Stimulated activated naive B cell treated with anti-CD40 and anti-IgM and Interleukin-4, amounts not matched to agents 10 μg/mL and 1 μg/mL and 100 μg/mL, for 72 hours (primary cell): ENCODE measurements at regions not wholly inside any gene's neighbourhood (a gene's known extent, or its start where the extent isn't known, plus 50 kb on each side); places are given as distances from the start of the nearest gene placed in this dataset.

Experiments
- ATAC-seq, 2 donors: fragments of 150-1000 bp; cut with Tn5 transposase; replicated peaks; 2 replicates each; pipeline ENCODE4 v1.10.0; 2021; ENCODE audit warnings: moderate library complexity in 1 of 2
- DNase-seq: peaks from one replicate; pipeline ENCODE4 v3.0.0; 2021
- H3K27ac Mint-ChIP-seq: one replicate; pipeline ENCODE4 v1.8.0; 2022; ENCODE audit warnings: mild to moderate bottlenecking, mixed read lengths
- H3K27me3 Mint-ChIP-seq, 2 donors: one replicate each; pipeline ENCODE4 v1.8.0; 2022; ENCODE audit warnings: mixed read lengths in 2 of 2
- H3K36me3 Mint-ChIP-seq, 2 donors: one replicate each; pipeline ENCODE4 v1.8.0; 2022; ENCODE audit warnings: mixed read lengths in 2 of 2, mild to moderate bottlenecking in 1 of 2
- H3K4me1 Mint-ChIP-seq, 2 donors: one replicate each; pipeline ENCODE4 v1.8.0; 2022; ENCODE audit warnings: mixed read lengths in 2 of 2, mild to moderate bottlenecking in 1 of 2
- H3K4me3 Mint-ChIP-seq, 2 donors: one replicate each; pipeline ENCODE4 v1.8.0; 2022; ENCODE audit warnings: mild to moderate bottlenecking in 2 of 2, mixed read lengths in 2 of 2, moderate library complexity in 1 of 2
- H3K9me3 Mint-ChIP-seq, 2 donors: one replicate each; pipeline ENCODE4 v1.8.0; 2022; ENCODE audit warnings: mixed read lengths in 2 of 2, mild to moderate bottlenecking in 1 of 2

DNA sequence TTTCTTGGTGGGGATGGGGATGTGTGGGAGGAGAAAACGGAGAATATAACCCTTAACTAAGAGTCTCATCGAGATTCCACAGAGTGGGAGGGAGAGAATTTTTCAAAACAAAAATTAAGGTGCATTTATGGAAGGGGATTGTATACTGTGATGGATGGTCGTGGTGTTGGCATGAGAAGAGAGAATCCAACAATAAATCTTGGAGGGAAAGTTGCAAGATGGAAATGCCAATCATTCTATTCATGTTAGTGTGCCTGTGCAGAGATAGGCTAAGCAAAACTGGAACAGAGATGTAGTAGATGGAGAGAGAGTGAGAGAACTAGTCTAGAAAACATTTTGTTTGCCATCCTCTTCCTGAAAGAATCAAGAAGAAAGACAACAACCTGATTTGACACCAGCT, 613.1 kb downstream of the EBF1 start:
- no peak overlapping the region for H3K4me3 Mint-ChIP-seq
- no peak overlapping the region for H3K27ac Mint-ChIP-seq
- H3K27me3 Mint-ChIP-seq: no peaks in the 10 kb centered on the region
- peaks cover 2 to 6% of the 10 kb centered on the region in 2 donors for H3K4me1 Mint-ChIP-seq
- ATAC-seq (no peak), DNase-seq (no peak)
- no peaks in the 10 kb centered on the region for H3K9me3 Mint-ChIP-seq
- no peaks in the 10 kb centered on the region for H3K36me3 Mint-ChIP-seq

GRCh38 chr5:158485604-158486081, 614.1 kb downstream of the EBF1 start:
- DNase-seq (no peak), ATAC-seq (no peak)
- no peak overlapping the region for H3K27ac Mint-ChIP-seq
- no peaks in the 10 kb centered on the region for H3K36me3 Mint-ChIP-seq
- no peaks in the 10 kb centered on the region for H3K9me3 Mint-ChIP-seq
- H3K4me1 Mint-ChIP-seq: peaks cover 2 to 6% of the 10 kb centered on the region in 2 donors
- H3K27me3 Mint-ChIP-seq: no peaks in the 10 kb centered on the region
- no peak overlapping the region for H3K4me3 Mint-ChIP-seq

- DNase-seq (no peak), ATAC-seq (no peak)
- Mint-ChIP-seq H3K4me3 (no peak overlapping the region), H3K9me3 (no peaks in the 10 kb centered on the region), H3K27ac (no peak overlapping the region), H3K4me1 (peaks cover 2 to 6% of the 10 kb centered on the region in 2 donors), H3K36me3 (no peaks in the 10 kb centered on the region), H3K27me3 (no peaks in the 10 kb centered on the region)
Measured at GRCh38 chr5:158485047-158485446, 614.7 kb downstream of the EBF1 start.

GRCh38 chr5:158484150-158484549, 615.6 kb downstream of the EBF1 start:
- ATAC-seq: no peak

DNA sequence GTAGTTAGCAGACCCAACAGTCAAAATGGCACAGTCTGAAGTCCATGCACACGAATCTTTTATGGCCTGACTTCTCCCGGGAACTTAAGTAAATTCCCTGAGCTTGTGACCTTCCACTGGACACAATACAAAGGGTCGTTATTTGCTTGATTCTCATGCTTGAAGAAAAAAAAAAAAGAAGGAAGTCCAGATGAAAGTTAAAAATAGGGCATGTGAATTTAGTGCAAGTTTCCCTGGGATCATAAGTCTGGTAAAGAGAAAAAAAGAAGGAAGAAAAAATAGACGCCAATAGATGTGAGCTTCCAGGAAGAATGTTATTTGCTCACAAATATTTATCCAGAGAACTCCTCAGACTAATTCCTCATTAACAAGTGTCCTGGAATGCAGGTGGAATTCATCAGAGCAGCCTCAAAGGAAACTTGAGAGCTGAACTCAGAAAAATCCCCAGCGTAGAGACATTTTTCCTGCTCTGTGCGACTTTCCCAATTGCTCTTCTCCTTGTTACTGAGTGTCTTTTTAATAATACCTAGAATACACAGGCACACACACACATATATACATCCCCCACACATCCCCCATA, 616.3 kb downstream of the EBF1 start:
- Mint-ChIP-seq H3K27me3 (no peaks in the 10 kb centered on the region), H3K9me3 (no peaks in the 10 kb centered on the region)
- no peak for ATAC-seq

More at GRCh38 chr5:158484150-158484549, 615.6 kb downstream of the EBF1 start:
- DNase-seq: no peak
- Mint-ChIP-seq H3K4me3 (no peak overlapping the region), H3K9me3 (no peaks in the 10 kb centered on the region), H3K27ac (no peak overlapping the region), H3K27me3 (no peaks in the 10 kb centered on the region), H3K36me3 (no peaks in the 10 kb centered on the region), H3K4me1 (peaks cover 2 to 6% of the 10 kb centered on the region in 2 donors)

DNA sequence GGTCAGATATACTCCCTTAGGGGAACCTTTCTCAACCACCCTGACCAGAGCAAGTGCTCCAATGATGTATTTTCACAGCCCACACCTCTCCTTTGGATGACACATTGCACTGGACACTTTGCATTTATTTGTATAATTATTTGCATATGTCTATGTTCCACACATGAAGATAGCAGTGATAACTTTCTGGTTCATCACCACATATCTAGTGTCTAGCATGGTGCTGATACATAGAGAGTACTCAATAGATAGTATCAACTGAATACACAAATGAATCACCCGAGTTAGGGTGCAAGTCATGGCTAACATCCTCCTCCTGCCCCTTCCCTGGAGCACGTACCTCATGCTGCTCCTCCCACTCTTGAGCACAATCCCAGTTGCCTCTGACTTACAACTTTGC, 617.6 kb downstream of the EBF1 start:
- DNase-seq: no peak
- Mint-ChIP-seq H3K27ac (no peak overlapping the region), H3K27me3 (peaks cover 0 to 3% of the 10 kb centered on the region in 2 donors), H3K4me3 (no peak overlapping the region), H3K4me1 (peaks cover 4 to 6% of the 10 kb centered on the region in 2 donors), H3K9me3 (no peaks in the 10 kb centered on the region), H3K36me3 (no peaks in the 10 kb centered on the region)
- no peak for ATAC-seq

More for the DNA sequence above, 616.3 kb downstream of the EBF1 start:
- no peak overlapping the region for H3K27ac Mint-ChIP-seq
- DNase-seq: no peak
- no peaks in the 10 kb centered on the region for H3K36me3 Mint-ChIP-seq
- H3K4me3 Mint-ChIP-seq: no peak overlapping the region
- peaks cover 2 to 6% of the 10 kb centered on the region in 2 donors for H3K4me1 Mint-ChIP-seq

- DNase-seq (no peak), ATAC-seq (no peak)
- Mint-ChIP-seq H3K36me3 (no peaks in the 10 kb centered on the region), H3K27ac (no peak overlapping the region), H3K4me3 (no peak overlapping the region), H3K4me1 (peaks cover 4 to 6% of the 10 kb centered on the region in 2 donors), H3K27me3 (peaks cover 0 to 7% of the 10 kb centered on the region in 2 donors), H3K9me3 (peaks cover 0 to 3% of the 10 kb centered on the region in 2 donors)
Measured at GRCh38 chr5:158478139-158478538, 619.2 kb upstream of the CLINT1 start.

- no peak for ATAC-seq
- H3K27me3 Mint-ChIP-seq: peaks cover 0 to 7% of the 10 kb centered on the region in 2 donors
- H3K36me3 Mint-ChIP-seq: no peaks in the 10 kb centered on the region
- peaks cover 0 to 3% of the 10 kb centered on the region in 2 donors for H3K9me3 Mint-ChIP-seq
- no peak overlapping the region for H3K27ac Mint-ChIP-seq
- no peak overlapping the region for H3K4me3 Mint-ChIP-seq
- peaks cover 4 to 6% of the 10 kb centered on the region in 2 donors for H3K4me1 Mint-ChIP-seq
- no peak for DNase-seq
Measured at GRCh38 chr5:158477214-158477613, 618.3 kb upstream of the CLINT1 start.

DNA sequence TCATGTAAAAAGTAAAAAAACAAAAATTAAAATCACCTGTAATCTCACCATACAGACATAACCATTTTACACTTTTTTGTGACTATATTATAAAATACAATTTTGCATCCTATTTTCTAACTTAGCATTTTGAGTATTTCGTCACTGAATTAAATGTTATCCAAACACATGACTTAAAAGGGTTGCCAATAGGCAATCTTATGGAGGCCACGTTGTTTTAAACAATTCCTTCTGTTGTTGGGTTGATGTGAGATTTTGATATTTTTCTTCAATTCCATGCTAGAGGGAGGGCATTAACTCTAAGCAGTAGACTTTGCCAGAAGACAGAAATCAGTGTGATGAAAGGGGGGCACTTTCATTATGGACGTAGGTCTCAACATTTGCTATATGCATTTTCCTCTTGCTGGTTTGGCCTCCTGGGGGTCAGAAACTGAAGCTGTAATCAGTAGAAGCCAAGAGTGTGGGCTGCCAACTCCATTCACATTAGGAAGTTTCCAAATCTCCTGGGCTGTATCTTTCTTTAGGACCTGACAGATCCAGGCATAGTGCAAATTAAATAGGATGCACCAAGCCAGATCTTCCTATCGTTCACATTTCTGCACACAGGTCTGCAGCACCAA, 614.2 kb upstream of the CLINT1 start:
- ATAC-seq (no peak), DNase-seq (no peak)
- Mint-ChIP-seq H3K27me3 (peaks cover 0 to 6% of the 10 kb centered on the region in 2 donors), H3K4me3 (no peak overlapping the region), H3K36me3 (no peaks in the 10 kb centered on the region), H3K9me3 (peaks cover 0 to 3% of the 10 kb centered on the region in 2 donors), H3K27ac (no peak overlapping the region), H3K4me1 (peaks cover 4 to 5% of the 10 kb centered on the region in 2 donors)

- Mint-ChIP-seq H3K9me3 (peaks cover 0 to 3% of the 10 kb centered on the region in 2 donors), H3K36me3 (no peaks in the 10 kb centered on the region), H3K27me3 (peaks cover 0 to 4% of the 10 kb centered on the region in 2 donors), H3K4me1 (peaks cover 3 to 4% of the 10 kb centered on the region in 2 donors), H3K27ac (no peak overlapping the region), H3K4me3 (no peak overlapping the region)
- DNase-seq (no peak), ATAC-seq (no peak)
Measured at GRCh38 chr5:158471535-158471924, 612.6 kb upstream of the CLINT1 start.

GRCh38 chr5:158470764-158471534, 612.0 kb upstream of the CLINT1 start:
- H3K36me3 Mint-ChIP-seq: no peaks in the 10 kb centered on the region
- no peak overlapping the region for H3K27ac Mint-ChIP-seq

DNA sequence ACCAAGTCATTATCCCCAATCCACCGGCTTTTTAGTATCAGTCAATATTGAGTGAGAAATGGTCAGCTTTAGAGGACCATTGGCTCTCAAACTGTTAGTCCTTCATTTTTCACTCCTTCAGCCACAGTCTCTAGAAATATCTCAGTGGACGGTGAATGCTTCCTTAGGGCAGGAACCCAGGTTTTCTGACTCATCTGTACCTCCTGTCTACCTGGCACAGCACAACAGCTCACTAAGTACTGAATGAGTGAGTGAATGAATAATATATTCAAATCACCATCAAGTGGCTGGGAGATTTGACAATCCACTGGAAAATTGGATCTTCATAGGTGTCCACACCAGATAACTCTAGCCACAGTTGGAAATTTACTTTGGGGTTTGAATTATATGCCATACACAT, 609.5 kb upstream of the CLINT1 start:
- Mint-ChIP-seq H3K9me3 (no peaks in the 10 kb centered on the region), H3K27ac (no peak overlapping the region), H3K27me3 (no peaks in the 10 kb centered on the region), H3K4me1 (peaks cover 23 to 29% of the 10 kb centered on the region in 2 donors), H3K36me3 (no peaks in the 10 kb centered on the region), H3K4me3 (no peak overlapping the region)
- ATAC-seq: no peak
- DNase-seq: no peak

More at GRCh38 chr5:158470764-158471534, 612.0 kb upstream of the CLINT1 start:
- no peak overlapping the region for H3K4me3 Mint-ChIP-seq
- H3K27me3 Mint-ChIP-seq: peaks cover 0 to 4% of the 10 kb centered on the region in 2 donors
- H3K4me1 Mint-ChIP-seq: peaks cover 9 to 10% of the 10 kb centered on the region in 2 donors
- ATAC-seq: no peak
- H3K9me3 Mint-ChIP-seq: peaks cover 0 to 3% of the 10 kb centered on the region in 2 donors
- DNase-seq: no peak

DNA sequence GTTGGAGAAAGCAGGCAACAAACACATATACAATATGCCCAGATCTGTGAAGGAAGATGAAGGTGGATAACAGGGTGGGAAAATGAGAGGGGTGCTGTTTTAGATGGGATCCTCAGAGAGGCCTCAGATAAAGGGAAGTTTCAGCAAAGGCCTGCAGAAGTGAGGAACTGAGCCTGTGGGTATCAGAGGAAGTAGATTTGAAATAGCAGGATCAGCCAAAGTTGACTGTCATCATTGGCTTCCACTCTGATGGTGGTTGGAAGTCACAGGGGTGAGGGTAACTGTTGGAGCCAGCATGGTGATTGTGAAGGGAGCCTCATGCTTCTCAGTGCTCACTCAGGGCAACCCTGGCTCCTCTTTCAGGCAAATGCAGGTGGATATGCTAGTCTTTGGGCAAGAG, 607.2 kb upstream of the CLINT1 start:
- no peaks in the 10 kb centered on the region for H3K36me3 Mint-ChIP-seq
- DNase-seq: no peak
- H3K9me3 Mint-ChIP-seq: no peaks in the 10 kb centered on the region
- no peaks in the 10 kb centered on the region for H3K27me3 Mint-ChIP-seq
- no peak overlapping the region for H3K27ac Mint-ChIP-seq
- ATAC-seq: peak in 1 of 2 donors; percentile 35
- no peak overlapping the region for H3K4me3 Mint-ChIP-seq
- peaks cover 23 to 29% of the 10 kb centered on the region in 2 donors for H3K4me1 Mint-ChIP-seq

DNA sequence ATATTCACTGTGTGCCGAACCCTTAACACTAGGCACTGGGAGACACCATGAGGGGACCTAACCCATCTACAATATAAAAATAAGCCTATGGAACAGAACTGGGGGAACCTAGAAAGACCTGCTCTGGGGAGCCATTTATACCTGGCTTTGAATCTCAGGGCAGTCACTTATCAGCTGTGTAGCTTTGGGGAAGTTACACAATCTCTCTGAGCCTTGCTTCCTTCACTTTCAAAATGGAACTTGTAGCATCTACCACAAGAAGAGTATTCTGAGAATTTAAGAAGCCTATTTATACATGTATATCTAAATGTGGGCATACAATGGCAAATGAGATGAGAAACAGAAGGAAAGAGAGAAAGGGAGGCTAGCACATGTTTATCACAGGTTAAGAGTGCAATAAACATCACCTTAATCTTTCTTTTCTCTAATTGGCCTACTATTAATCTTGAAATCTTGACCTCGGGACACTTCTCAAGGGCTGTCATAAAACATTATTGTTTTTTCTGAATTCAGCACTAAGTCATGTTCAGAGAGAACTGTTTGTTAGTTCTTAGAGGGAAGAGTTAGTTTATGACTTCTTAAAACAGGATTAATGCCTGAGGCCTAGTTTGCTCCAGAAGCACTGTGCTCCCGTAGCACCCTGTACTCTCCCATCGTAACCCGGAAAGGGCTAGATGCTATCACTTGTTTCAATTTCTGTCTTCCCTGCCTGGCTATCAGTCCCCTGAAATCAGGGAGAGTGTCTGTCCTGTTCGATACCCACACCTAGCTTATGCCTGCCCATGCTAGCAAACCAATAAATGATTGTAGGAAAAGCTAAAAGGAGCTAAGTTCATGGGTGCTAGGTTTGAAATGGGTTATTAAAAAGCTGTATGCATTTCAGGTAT, 606.4 kb upstream of the CLINT1 start:
- H3K27ac Mint-ChIP-seq: peak overlapping the region; percentile 73
- no peak for ATAC-seq
- H3K36me3 Mint-ChIP-seq: no peaks in the 10 kb centered on the region
- H3K9me3 Mint-ChIP-seq: no peaks in the 10 kb centered on the region
- H3K27me3 Mint-ChIP-seq: no peaks in the 10 kb centered on the region
- DNase-seq: no peak
- no peak overlapping the region for H3K4me3 Mint-ChIP-seq
- H3K4me1 Mint-ChIP-seq: peaks cover 23 to 29% of the 10 kb centered on the region in 2 donors
